Nephron progenitor cell (in vitro differentiated cells): ENCODE measurements at regions not wholly inside any gene's neighbourhood (a gene's known extent, or its start where the extent isn't known, plus 50 kb on each side); places are given as distances from the start of the nearest gene placed in this dataset.

ENCODE experiments used
- DNase-seq: peaks from one replicate; pipeline ENCODE4 v3.0.0; 2021
- H3K27ac Mint-ChIP-seq: 2 replicates; pipeline ENCODE4 v1.8.0; 2021; ENCODE audit warnings: mild to moderate bottlenecking, moderate library complexity, mixed read lengths
- H3K27me3 Mint-ChIP-seq: 2 replicates; pipeline ENCODE4 v1.8.0; 2021; ENCODE audit warnings: mild to moderate bottlenecking, low read depth, mixed read lengths; ENCODE audit not compliant: poor library complexity
- H3K36me3 Mint-ChIP-seq: 2 replicates; pipeline ENCODE4 v1.8.0; 2021; ENCODE audit warnings: low read depth, mixed read lengths
- H3K4me1 Mint-ChIP-seq: 2 replicates; pipeline ENCODE4 v1.8.0; 2021; ENCODE audit warnings: mixed read lengths
- H3K4me3 Mint-ChIP-seq: 2 replicates; pipeline ENCODE4 v1.8.0; 2021; ENCODE audit warnings: mild to moderate bottlenecking, moderate library complexity, mixed read lengths
- H3K9me3 Mint-ChIP-seq: 2 replicates; pipeline ENCODE4 v1.8.0; 2021; ENCODE audit warnings: mild to moderate bottlenecking, moderate library complexity, mixed read lengths
- TF ChIP-seq, protein P1 (sequence below): fragments of 200-600 bp; sonication (generic); IDR thresholded peaks from 2 replicates; pipeline ENCODE4 v1.5.0; 2021; ENCODE audit warnings: antibody characterized with exemption

GRCh38 chr7:153380636-153381035, 621.1 kb downstream of the ACTR3B start:
- H3K9me3 Mint-ChIP-seq, result peaks cover 95% of the 10 kb centered on the region
- TF ChIP-seq, protein P1, sequence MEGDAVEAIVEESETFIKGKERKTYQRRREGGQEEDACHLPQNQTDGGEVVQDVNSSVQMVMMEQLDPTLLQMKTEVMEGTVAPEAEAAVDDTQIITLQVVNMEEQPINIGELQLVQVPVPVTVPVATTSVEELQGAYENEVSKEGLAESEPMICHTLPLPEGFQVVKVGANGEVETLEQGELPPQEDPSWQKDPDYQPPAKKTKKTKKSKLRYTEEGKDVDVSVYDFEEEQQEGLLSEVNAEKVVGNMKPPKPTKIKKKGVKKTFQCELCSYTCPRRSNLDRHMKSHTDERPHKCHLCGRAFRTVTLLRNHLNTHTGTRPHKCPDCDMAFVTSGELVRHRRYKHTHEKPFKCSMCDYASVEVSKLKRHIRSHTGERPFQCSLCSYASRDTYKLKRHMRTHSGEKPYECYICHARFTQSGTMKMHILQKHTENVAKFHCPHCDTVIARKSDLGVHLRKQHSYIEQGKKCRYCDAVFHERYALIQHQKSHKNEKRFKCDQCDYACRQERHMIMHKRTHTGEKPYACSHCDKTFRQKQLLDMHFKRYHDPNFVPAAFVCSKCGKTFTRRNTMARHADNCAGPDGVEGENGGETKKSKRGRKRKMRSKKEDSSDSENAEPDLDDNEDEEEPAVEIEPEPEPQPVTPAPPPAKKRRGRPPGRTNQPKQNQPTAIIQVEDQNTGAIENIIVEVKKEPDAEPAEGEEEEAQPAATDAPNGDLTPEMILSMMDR, result no peak
- no peak for DNase-seq
- no peaks in the 10 kb centered on the region for H3K36me3 Mint-ChIP-seq
- no peak overlapping the region for H3K27ac Mint-ChIP-seq
- H3K27me3 Mint-ChIP-seq, result no peaks in the 10 kb centered on the region
- no peak overlapping the region for H3K4me3 Mint-ChIP-seq
- H3K4me1 Mint-ChIP-seq, result no peaks in the 10 kb centered on the region

DNA sequence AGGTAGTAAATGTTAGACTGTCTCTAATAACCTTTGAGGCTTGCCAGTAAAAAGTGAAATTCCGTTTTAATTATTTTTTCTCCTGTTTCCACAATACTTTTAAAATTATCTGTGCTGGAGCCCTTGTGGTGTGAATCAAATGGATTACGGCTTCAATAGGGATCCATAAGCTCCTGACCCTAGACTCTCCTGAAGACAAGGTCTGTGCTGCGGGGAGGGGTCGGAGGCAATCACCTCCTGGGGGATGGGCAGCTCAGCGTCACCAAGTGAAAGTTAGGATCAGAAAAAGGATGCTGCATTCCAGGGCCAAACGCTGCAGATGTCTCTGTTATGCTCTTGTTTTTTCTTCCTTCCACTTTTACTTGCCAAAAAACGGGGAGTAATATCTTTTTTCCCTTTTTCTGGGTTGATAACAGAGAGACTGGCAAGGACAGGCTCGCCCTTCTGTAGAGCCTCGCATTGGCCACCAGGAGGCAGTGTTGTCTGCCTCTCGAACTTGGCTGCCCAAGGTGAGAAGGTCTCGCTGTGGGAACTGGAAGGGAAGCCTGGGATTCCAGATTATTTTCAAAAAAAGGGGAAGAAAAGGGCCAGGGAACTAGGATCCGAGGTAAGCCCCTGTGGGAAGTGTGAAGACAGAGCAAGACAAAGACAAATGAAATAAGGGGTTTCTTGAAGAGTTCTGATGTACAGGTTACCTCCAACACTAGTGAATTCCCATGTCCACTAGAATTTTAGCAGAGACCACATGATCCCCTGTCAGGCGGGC, 621.9 kb downstream of the ACTR3B start:
- Mint-ChIP-seq H3K27ac (no peak overlapping the region), H3K4me1 (no peaks in the 10 kb centered on the region), H3K36me3 (no peaks in the 10 kb centered on the region), H3K9me3 (peaks cover 97% of the 10 kb centered on the region), H3K27me3 (no peaks in the 10 kb centered on the region), H3K4me3 (no peak overlapping the region)
- DNase-seq, result peak; percentile 27
- TF ChIP-seq, protein P1, result peak; percentile 41

- no peak for DNase-seq
- H3K27ac Mint-ChIP-seq, result no peak overlapping the region
- no peaks in the 10 kb centered on the region for H3K27me3 Mint-ChIP-seq
- no peak overlapping the region for H3K4me3 Mint-ChIP-seq
- TF ChIP-seq, protein P1, result no peak
- H3K36me3 Mint-ChIP-seq, result no peaks in the 10 kb centered on the region
- peaks cover 97% of the 10 kb centered on the region for H3K9me3 Mint-ChIP-seq
- H3K4me1 Mint-ChIP-seq, result no peaks in the 10 kb centered on the region
Observed at GRCh38 chr7:153382641-153383101, 623.1 kb downstream of the ACTR3B start.

GRCh38 chr7:153383781-153384180, 624.2 kb downstream of the ACTR3B start:
- H3K4me3 Mint-ChIP-seq, result no peak overlapping the region
- no peaks in the 10 kb centered on the region for H3K4me1 Mint-ChIP-seq
- H3K27ac Mint-ChIP-seq, result no peak overlapping the region
- DNase-seq, result no peak
- no peaks in the 10 kb centered on the region for H3K27me3 Mint-ChIP-seq
- peaks cover 98% of the 10 kb centered on the region for H3K9me3 Mint-ChIP-seq
- no peaks in the 10 kb centered on the region for H3K36me3 Mint-ChIP-seq
- TF ChIP-seq, protein P1, result no peak

- Mint-ChIP-seq H3K27ac (no peak overlapping the region), H3K4me1 (no peaks in the 10 kb centered on the region), H3K36me3 (no peaks in the 10 kb centered on the region), H3K27me3 (no peaks in the 10 kb centered on the region), H3K4me3 (no peak overlapping the region), H3K9me3 (peaks cover 98% of the 10 kb centered on the region)
- DNase-seq, result no peak
- TF ChIP-seq, protein P1, result no peak
Observed at GRCh38 chr7:153385502-153385901, 626.0 kb downstream of the ACTR3B start.

- TF ChIP-seq, protein P1, result no peak
- no peak overlapping the region for H3K4me3 Mint-ChIP-seq
- H3K9me3 Mint-ChIP-seq, result peaks cover 98% of the 10 kb centered on the region
- H3K27ac Mint-ChIP-seq, result no peak overlapping the region
- no peaks in the 10 kb centered on the region for H3K4me1 Mint-ChIP-seq
- no peaks in the 10 kb centered on the region for H3K36me3 Mint-ChIP-seq
- no peaks in the 10 kb centered on the region for H3K27me3 Mint-ChIP-seq
- no peak for DNase-seq
Observed at GRCh38 chr7:153386556-153386955, 627.0 kb downstream of the ACTR3B start.
